ENCODE measurements at regions not wholly inside any gene's neighbourhood (a gene's known extent, or its start where the extent isn't known, plus 50 kb on each side); places are given as distances from the start of the nearest gene placed in this dataset.

DNA sequence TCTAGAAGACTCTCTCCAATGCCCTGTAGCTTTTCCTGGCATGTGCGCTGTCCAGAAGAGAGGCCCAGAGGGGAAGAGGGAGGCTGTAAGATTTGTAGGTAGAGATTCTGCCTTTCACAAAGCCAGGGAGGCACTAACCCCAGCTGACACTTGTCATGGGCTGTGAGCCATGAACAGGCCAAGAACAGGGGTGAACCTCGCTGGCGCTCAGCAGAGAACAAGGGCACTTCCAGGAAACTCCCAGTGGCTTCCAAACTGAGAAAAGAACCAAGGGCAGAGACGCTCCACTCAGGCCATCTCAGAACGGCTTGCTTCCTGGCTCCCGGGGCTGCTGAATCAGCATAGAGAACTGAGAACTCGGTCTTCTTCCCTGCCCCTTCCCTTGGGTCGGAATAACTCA, 257.8 kb upstream of the ZNF32 start:
- TF ChIP-seq CTCF (IDR thresholded peaks at IDR 0.05; ENCODE audit: control insufficient read depth, insufficient read depth, low read depth, low read length, missing control alignments), result no peak
- no peak overlapping the region for H3K4me3 ChIP-seq (ENCODE audit: control insufficient read depth, low read depth, low read length)
- no peak for DNase-seq (ENCODE audit: low read depth)

GRCh38 chr10:43905512-43906236, 257.0 kb upstream of the ZNF32 start:
- DNase-seq (ENCODE audit: low read depth), result no peak
- no peak overlapping the region for H3K4me3 ChIP-seq (ENCODE audit: control insufficient read depth, low read depth, low read length)
- no peak for TF ChIP-seq CTCF (IDR thresholded peaks at IDR 0.05; ENCODE audit: control insufficient read depth, insufficient read depth, low read depth, low read length, missing control alignments)

GRCh38 chr10:43904844-43905243, 256.2 kb upstream of the ZNF32 start:
- no peak overlapping the region for H3K4me3 ChIP-seq (ENCODE audit: control insufficient read depth, low read depth, low read length)
- DNase-seq (ENCODE audit: low read depth), result no peak
- TF ChIP-seq CTCF (IDR thresholded peaks at IDR 0.05; ENCODE audit: control insufficient read depth, insufficient read depth, low read depth, low read length, missing control alignments), result no peak

DNA sequence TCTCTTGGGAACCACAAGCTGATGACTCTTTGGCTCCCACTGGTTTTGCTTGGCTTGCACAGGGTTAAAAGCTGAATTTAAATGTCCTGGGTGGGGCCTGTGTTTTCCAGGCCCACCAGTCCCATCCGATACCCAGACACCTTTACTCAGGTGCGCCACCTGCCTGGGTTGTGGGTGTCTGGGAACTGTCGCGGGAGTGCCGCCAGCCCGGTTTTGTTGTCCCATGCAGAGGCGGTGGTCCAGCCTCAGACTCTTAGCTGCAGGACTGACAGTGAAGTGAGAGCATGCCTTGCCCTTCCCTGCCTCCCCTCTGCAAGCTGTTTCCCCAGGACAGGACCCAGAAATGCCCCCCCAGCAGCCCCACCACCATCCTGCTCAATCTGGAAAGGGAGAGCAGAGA, 255.6 kb upstream of the ZNF32 start:
- DNase-seq (ENCODE audit: low read depth), result no peak
- no peak overlapping the region for H3K4me3 ChIP-seq (ENCODE audit: control insufficient read depth, low read depth, low read length)
- TF ChIP-seq CTCF (IDR thresholded peaks at IDR 0.05; ENCODE audit: control insufficient read depth, insufficient read depth, low read depth, low read length, missing control alignments), result no peak

DNA sequence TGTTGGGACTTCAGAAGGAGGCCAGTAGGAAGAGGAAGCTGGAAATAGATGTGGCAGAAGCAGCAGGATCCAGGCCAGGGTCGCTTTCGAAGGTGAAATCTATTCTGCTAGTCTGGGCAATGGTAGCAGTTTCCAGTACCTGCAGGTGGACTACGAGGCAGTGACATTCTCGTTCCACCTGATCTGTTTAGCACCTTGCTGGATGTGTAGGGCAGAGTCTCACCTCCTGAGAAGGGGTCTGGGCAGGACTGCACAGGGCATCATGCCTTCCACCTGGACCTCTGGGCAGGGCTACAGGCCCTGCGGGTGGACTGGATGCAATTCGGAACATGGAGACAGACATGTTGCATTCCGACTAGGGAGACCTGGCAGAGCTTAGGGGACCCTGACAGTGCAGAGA, 254.8 kb upstream of the ZNF32 start:
- no peak for DNase-seq (ENCODE audit: low read depth)
- no peak overlapping the region for H3K4me3 ChIP-seq (ENCODE audit: control insufficient read depth, low read depth, low read length)
- TF ChIP-seq CTCF (IDR thresholded peaks at IDR 0.05; ENCODE audit: control insufficient read depth, insufficient read depth, low read depth, low read length, missing control alignments), result no peak

- DNase-seq (ENCODE audit: low read depth), result no peak
- no peak for TF ChIP-seq CTCF (IDR thresholded peaks at IDR 0.05; ENCODE audit: control insufficient read depth, insufficient read depth, low read depth, low read length, missing control alignments)
These were observed 254.2 kb upstream of the ZNF32 start for GRCh38 chr10:43902842-43903241.

More at GRCh38 chr10:43902842-43903241, 254.2 kb upstream of the ZNF32 start:
- H3K4me3 ChIP-seq (ENCODE audit: control insufficient read depth, low read depth, low read length), result no peak overlapping the region
